ENCODE measurements at regions not wholly inside any gene's neighbourhood (a gene's known extent, or its start where the extent isn't known, plus 50 kb on each side); places are given as distances from the start of the nearest gene placed in this dataset.

DNA sequence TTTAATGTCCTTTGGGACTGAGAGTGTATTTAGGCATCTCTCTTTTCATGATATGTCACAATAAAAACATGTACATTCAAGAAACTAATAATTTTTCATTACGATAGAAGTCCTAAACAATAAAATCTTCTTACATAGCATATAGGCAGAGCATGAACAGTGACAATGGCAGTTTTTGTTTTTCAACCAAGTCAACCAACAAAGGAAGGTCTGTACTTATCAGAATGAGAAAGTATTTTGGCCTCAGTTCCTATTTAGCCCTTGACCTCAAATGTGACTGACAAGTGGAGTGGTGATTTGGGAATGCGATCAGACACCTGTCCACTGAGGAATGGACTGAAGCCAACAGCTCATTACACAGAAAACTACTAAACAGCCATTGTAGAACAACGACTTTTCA is 219.5 kb downstream of the TMEM161B start:
- TF ChIP-seq, protein P1, sequence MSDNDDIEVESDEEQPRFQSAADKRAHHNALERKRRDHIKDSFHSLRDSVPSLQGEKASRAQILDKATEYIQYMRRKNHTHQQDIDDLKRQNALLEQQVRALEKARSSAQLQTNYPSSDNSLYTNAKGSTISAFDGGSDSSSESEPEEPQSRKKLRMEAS (IDR thresholded peaks at IDR 0.05; ENCODE audit: low read depth) = no peak
- TF ChIP-seq, protein P2, sequence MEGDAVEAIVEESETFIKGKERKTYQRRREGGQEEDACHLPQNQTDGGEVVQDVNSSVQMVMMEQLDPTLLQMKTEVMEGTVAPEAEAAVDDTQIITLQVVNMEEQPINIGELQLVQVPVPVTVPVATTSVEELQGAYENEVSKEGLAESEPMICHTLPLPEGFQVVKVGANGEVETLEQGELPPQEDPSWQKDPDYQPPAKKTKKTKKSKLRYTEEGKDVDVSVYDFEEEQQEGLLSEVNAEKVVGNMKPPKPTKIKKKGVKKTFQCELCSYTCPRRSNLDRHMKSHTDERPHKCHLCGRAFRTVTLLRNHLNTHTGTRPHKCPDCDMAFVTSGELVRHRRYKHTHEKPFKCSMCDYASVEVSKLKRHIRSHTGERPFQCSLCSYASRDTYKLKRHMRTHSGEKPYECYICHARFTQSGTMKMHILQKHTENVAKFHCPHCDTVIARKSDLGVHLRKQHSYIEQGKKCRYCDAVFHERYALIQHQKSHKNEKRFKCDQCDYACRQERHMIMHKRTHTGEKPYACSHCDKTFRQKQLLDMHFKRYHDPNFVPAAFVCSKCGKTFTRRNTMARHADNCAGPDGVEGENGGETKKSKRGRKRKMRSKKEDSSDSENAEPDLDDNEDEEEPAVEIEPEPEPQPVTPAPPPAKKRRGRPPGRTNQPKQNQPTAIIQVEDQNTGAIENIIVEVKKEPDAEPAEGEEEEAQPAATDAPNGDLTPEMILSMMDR (IDR thresholded peaks at IDR 0.05) = no peak
- TF ChIP-seq, protein P3, sequence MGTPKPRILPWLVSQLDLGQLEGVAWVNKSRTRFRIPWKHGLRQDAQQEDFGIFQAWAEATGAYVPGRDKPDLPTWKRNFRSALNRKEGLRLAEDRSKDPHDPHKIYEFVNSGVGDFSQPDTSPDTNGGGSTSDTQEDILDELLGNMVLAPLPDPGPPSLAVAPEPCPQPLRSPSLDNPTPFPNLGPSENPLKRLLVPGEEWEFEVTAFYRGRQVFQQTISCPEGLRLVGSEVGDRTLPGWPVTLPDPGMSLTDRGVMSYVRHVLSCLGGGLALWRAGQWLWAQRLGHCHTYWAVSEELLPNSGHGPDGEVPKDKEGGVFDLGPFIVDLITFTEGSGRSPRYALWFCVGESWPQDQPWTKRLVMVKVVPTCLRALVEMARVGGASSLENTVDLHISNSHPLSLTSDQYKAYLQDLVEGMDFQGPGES (IDR thresholded peaks at IDR 0.05; ENCODE audit: low read depth, low read length) = no peak
- TF ChIP-seq, protein P4, sequence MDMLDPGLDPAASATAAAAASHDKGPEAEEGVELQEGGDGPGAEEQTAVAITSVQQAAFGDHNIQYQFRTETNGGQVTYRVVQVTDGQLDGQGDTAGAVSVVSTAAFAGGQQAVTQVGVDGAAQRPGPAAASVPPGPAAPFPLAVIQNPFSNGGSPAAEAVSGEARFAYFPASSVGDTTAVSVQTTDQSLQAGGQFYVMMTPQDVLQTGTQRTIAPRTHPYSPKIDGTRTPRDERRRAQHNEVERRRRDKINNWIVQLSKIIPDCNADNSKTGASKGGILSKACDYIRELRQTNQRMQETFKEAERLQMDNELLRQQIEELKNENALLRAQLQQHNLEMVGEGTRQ (IDR thresholded peaks at IDR 0.05; ENCODE audit: borderline replicate concordance, low read depth, low read length) = no peak
- no peak for TF ChIP-seq RCOR1 (IDR thresholded peaks at IDR 0.05; ENCODE audit: low read length)
- TF ChIP-seq MXI1 (IDR thresholded peaks at IDR 0.05; ENCODE audit: low read depth, low read length) = no peak
- TF ChIP-seq NRF1 (IDR thresholded peaks at IDR 0.05; ENCODE audit: low read depth, low read length) = no peak
- TF ChIP-seq NFIC (IDR thresholded peaks at IDR 0.05; ENCODE audit: borderline replicate concordance) = no peak
- TF ChIP-seq SMC3 (IDR thresholded peaks at IDR 0.05; ENCODE audit: low read depth, low read length) = no peak
- no peak for TF ChIP-seq EZH2phosphoT487 (IDR thresholded peaks at IDR 0.05; ENCODE audit: borderline replicate concordance, low read depth)
- TF ChIP-seq JUND (IDR thresholded peaks at IDR 0.05) = no peak
- TF ChIP-seq POLR2AphosphoS5 (IDR thresholded peaks at IDR 0.05; ENCODE audit: low read depth, low read length) = no peak

All from SK-N-SH (cell line).